22Rv1 (cell line): ENCODE measurements at regions not wholly inside any gene's neighbourhood (a gene's known extent, or its start where the extent isn't known, plus 50 kb on each side); places are given as distances from the start of the nearest gene placed in this dataset.

Source experiments
- CTCF ChIP-seq: fragments of 450-650 bp; IDR thresholded peaks from 2 replicates; pipeline ENCODE4 v1.5.1; 2017; ENCODE audit warnings: mild to moderate bottlenecking
- ZFX ChIP-seq: fragments of 450-650 bp; IDR thresholded peaks from 2 replicates; pipeline ENCODE4 v1.6.1; 2017; ENCODE audit warnings: antibody characterized with exemption, borderline replicate concordance

GRCh38 chr3:168925568-168925967, 737.9 kb downstream of the MECOM start:
- TF ChIP-seq CTCF (no peak), ZFX (no peak)
